Hepatocyte (in vitro differentiated cells): ENCODE measurements at regions not wholly inside any gene's neighbourhood (a gene's known extent, or its start where the extent isn't known, plus 50 kb on each side); places are given as distances from the start of the nearest gene placed in this dataset.

Experiments
- CTCF ChIP-seq: fragments of 200-600 bp; sonication (generic); IDR thresholded peaks from 2 replicates; pipeline ENCODE4 v1.5.1; 2016; ENCODE audit warnings: antibody characterized with exemption, mild to moderate bottlenecking; ENCODE audit not compliant: poor library complexity
- EZH2 ChIP-seq: fragments of 200-600 bp; sonication (generic); IDR thresholded peaks from 2 replicates; pipeline ENCODE4 v1.6.1; 2016; ENCODE audit warnings: antibody characterized with exemption, mild to moderate bottlenecking, borderline replicate concordance
- EZH2phosphoT487 ChIP-seq: fragments of 200-600 bp; sonication (generic); IDR thresholded peaks from one replicate; pipeline ENCODE4 v1.6.1; 2018; ENCODE audit warnings: antibody characterized with exemption, mild to moderate bottlenecking, low read depth, moderate library complexity; ENCODE audit not compliant: unreplicated experiment, severe bottlenecking

GRCh38 chr4:126906466-126906865 is 726.3 kb upstream of the INTU start:
- no peak for TF ChIP-seq CTCF
- no peak for TF ChIP-seq EZH2
- TF ChIP-seq EZH2phosphoT487 = no peak
